ENCODE measurements at regions not wholly inside any gene's neighbourhood (a gene's known extent, or its start where the extent isn't known, plus 50 kb on each side); places are given as distances from the start of the nearest gene placed in this dataset.
A peak's percentile ranks its signal among the peaks of the same experiment; 100 is the strongest.

DNA sequence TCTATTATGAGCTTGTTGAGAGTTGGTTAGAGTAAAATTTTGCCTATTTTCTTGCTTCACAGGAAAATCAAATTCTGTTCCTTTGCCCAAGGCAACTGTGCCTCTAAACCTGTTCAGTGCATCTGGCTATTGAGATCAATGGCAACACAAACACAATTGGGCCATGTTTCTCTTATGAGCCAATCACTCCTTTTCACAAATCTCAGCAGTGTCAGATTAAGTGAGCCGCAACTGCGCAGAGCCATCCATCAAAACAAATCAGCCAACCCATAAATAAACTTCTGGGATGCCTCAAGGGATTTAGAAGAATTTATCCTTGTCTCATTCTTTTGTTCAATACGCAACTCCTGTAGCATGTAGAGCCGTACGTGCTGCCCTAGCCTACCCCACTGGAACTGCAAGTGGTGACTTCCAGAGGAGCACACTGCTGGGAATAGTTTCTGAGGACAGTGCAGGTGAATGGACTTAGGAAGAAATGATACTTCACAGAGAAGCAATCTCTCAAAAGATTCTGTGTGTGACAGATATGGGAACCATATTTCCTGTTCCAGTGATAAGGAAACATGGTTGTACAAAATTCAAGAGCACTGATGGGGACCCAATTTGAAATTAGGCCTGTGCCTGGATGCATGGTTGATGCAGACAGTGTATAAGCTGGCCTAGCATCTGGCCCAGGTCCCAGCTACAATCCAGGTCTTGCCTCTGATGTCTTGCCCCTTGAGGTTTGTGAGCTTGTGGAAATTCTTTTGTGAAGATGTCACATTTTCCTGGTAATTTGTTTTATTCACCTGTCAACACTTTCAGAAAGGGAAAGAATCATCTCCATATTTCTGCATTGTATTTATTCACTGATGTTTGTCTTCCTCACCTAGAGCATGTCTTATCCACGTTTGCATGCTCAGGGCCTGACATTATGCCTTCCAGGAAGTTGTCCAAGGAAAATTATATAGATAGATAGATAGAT, 166.2 kb downstream of the URB2 start:
- DNase-seq: no peak
- intact Hi-C loops (cut with DNase I): no loop called here
- no peaks in the 10 kb centered on the region for H3K9me3 ChIP-seq

DNA sequence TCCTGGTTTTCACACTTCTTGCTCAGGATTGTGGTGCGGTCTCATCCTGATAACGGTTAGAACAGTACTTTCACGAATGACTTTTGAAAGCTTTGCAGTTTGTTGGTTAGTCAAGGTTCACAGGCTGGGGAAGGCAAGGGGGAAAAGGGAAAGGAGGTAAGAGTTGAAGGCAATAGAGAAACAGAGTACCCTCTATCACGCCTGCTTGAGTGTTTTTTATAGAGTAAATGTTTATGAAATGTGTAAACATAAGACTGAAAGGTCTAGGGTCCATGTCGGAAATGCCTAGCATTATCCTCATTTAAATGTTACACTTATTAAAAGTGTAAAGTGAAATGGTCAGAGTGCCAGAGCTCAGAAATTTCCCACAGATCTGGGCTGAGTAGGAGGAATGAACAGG, 167.4 kb downstream of the URB2 start:
- DNase-seq: no peak
- TF ChIP-seq, protein P1, sequence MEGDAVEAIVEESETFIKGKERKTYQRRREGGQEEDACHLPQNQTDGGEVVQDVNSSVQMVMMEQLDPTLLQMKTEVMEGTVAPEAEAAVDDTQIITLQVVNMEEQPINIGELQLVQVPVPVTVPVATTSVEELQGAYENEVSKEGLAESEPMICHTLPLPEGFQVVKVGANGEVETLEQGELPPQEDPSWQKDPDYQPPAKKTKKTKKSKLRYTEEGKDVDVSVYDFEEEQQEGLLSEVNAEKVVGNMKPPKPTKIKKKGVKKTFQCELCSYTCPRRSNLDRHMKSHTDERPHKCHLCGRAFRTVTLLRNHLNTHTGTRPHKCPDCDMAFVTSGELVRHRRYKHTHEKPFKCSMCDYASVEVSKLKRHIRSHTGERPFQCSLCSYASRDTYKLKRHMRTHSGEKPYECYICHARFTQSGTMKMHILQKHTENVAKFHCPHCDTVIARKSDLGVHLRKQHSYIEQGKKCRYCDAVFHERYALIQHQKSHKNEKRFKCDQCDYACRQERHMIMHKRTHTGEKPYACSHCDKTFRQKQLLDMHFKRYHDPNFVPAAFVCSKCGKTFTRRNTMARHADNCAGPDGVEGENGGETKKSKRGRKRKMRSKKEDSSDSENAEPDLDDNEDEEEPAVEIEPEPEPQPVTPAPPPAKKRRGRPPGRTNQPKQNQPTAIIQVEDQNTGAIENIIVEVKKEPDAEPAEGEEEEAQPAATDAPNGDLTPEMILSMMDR (IDR thresholded peaks at IDR 0.05): no peak
- no peak overlapping the region for H3K27ac ChIP-seq
- no peaks in the 10 kb centered on the region for H3K27me3 ChIP-seq
- no peaks in the 10 kb centered on the region for H3K36me3 ChIP-seq
- H3K4me1 ChIP-seq: no peaks in the 10 kb centered on the region
- ATAC-seq: no peak
- H3K4me3 ChIP-seq: no peak overlapping the region
- intact Hi-C loops (cut with DNase I): no loop called here
- no peaks in the 10 kb centered on the region for H3K9me3 ChIP-seq

More for the DNA sequence above, 166.2 kb downstream of the URB2 start:
- Histone ChIP-seq H3K4me3 (no peak overlapping the region), H3K4me1 (no peaks in the 10 kb centered on the region), H3K27me3 (no peaks in the 10 kb centered on the region), H3K27ac (no peak overlapping the region), H3K36me3 (no peaks in the 10 kb centered on the region)
- no peak for ATAC-seq
- TF ChIP-seq, protein P1 (IDR thresholded peaks at IDR 0.05): no peak

DNA sequence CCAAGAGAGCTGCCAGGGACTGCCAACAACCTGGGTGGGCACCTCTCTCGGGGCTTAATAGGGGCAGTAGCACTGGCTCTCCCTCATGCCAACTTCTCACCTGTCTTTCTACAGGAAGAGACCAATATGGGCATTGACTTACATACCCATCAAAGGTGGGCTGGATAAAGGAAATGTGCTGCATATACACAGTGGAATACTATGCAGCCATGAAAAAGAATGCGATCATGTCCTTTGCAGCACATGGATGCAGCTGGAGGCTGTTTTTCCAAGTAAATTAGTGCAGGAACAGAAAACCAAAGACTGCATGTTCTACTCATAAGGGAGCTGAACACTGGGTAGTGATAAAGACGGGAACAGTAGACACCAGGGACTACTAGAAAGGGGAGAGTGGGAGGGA, 172.5 kb downstream of the URB2 start:
- Histone ChIP-seq H3K36me3 (no peaks in the 10 kb centered on the region), H3K4me3 (no peak overlapping the region), H3K27ac (no peak overlapping the region), H3K9me3 (no peaks in the 10 kb centered on the region), H3K4me1 (no peaks in the 10 kb centered on the region), H3K27me3 (no peaks in the 10 kb centered on the region)
- ATAC-seq: no peak
- intact Hi-C loops (cut with DNase I): no loop called here
- DNase-seq: no peak
- TF ChIP-seq, protein P1 (IDR thresholded peaks at IDR 0.05): no peak

DNA sequence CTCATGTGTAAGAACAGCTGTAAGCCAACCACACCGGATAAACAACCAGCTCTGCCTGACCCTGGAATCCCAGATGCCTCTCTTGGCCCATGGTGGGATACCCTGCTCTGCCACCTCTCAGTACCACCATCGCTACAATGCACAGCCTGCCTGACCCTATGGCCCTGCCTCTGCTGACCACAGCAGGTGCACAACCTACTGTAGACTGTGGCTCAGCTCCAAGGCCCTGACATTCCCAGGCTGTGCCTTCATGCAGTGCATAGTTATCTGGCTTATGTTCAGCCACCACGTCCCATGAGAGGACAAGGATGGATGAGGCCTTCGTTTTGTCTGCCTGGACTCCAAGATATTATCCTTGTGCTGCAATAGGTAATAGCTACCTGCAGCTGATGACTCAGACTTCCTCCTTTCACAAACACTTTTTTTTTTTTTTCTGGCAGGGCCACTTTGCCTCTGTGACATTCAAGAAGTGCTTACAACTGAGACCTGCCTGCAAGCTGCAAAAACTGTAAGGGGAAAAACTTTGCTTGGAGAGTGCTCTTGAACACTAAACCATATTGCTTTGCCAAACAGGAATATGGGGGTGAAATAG, 177.7 kb downstream of the URB2 start:
- no peaks in the 10 kb centered on the region for H3K27me3 ChIP-seq
- no peak overlapping the region for H3K4me3 ChIP-seq
- no peak overlapping the region for H3K27ac ChIP-seq
- DNase-seq (no peak), ATAC-seq (peak; percentile 63)
- H3K4me1 ChIP-seq: no peaks in the 10 kb centered on the region
- peaks cover 10% of the 10 kb centered on the region for H3K9me3 ChIP-seq
- TF ChIP-seq, protein P1 (IDR thresholded peaks at IDR 0.05): no peak
- H3K36me3 ChIP-seq: no peaks in the 10 kb centered on the region
- intact Hi-C loops (cut with DNase I): no loop called here

DNA sequence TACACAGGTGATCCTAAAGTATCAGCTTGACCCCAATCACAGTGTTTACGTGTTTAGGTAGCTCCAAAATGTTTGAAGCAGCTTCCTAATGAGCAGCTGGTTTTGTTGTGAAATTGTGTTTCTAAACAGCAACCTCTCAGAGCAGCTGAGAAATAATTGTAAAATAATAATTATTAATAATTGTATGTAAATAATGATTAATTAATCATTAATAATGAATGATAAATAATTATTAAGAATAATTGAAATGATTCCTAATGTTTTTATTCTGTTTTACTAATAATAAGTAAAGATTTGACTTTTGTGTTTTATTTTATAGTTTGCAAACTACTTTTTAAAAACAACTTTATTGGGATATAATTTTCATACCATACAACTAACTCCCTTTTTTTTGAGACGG, 182.2 kb downstream of the URB2 start:
- Histone ChIP-seq H3K27ac (no peak overlapping the region), H3K9me3 (peaks cover 10% of the 10 kb centered on the region), H3K27me3 (no peaks in the 10 kb centered on the region), H3K36me3 (no peaks in the 10 kb centered on the region), H3K4me3 (no peak overlapping the region), H3K4me1 (no peaks in the 10 kb centered on the region)
- TF ChIP-seq, protein P1 (IDR thresholded peaks at IDR 0.05): no peak
- ATAC-seq: no peak
- no peak for DNase-seq
- intact Hi-C loops (cut with DNase I): no loop called here
